Fibroblast of the conjunctiva (primary cell): ENCODE measurements at regions not wholly inside any gene's neighbourhood (a gene's known extent, or its start where the extent isn't known, plus 50 kb on each side); places are given as distances from the start of the nearest gene placed in this dataset.
"Not testable (repeated sequence)": the region's sequence is repeated elsewhere in the genome, so short reads cannot be mapped to it uniquely, and the experiment has no call there.

Experiments
- DNase-seq: peaks from one replicate; pipeline ENCODE4 v3.0.0-alpha.2; 2010; ENCODE audit warnings: low read depth

DNA sequence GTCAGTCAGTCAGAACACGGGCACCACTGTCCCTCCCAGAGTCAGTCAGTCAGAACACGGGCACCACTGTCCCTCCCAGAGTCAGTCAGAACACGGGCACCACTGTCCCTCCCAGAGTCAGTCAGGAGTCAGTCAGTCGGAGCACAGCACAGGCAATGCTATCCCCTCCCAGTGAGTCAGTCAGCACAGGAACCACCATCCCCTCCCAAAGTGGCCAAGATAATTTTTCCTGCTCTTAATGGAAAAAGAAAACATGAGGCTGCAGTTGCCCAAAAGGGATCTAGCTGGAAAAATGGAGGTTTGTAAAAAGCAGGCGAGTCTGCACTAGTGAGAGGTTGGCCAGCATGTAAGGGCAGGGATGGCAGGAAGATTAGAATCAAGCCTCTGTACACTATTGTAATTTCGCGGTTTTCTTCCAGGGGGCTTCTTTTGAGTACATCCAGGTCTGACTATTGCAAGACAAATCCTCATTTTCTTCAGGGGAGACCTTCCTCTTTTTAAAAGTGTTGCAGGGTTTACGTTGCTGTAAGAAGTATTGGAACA, 213.8 kb downstream of the SIPA1L2 start:
- DNase-seq = no peak

DNA sequence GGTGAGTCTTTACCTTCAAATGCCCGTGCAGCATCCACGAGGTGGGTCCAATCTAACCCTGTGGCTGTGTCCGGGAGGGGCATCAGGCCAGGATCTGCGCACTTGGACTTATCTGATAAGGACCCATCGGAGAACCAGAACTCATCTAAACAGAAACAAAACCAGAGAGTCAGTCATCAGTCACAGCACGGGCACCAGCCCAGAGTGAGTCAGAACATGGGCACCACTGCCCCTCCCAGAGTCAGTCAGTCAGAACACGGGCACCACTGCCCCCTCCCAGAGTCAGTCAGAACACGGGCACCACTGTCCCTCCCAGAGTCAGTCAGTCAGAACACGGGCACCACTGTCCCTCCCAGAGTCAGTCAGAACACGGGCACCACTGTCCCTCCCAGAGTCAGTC, 214.5 kb downstream of the SIPA1L2 start:
- not testable (repeated sequence) for DNase-seq

DNA sequence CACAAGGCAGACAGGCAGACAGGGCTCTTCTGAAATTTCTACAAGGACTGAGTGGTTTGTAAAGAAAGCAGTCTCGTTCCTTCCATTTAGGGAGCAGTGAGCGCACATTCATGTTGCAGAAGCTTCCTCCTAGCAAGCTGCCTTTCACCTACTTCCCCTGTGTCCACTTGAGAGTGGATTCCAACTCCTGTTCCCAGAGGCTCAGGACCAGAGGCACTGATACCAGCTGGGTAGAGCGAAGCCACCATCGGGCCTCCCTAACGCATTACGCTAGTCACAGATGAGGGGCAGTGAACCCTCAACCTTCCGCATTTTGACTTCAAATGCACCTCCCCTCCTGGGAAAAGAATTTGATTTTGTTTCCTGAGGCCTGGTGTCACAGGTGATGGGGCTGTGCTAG, 215.8 kb downstream of the SIPA1L2 start:
- no peak for DNase-seq

DNA sequence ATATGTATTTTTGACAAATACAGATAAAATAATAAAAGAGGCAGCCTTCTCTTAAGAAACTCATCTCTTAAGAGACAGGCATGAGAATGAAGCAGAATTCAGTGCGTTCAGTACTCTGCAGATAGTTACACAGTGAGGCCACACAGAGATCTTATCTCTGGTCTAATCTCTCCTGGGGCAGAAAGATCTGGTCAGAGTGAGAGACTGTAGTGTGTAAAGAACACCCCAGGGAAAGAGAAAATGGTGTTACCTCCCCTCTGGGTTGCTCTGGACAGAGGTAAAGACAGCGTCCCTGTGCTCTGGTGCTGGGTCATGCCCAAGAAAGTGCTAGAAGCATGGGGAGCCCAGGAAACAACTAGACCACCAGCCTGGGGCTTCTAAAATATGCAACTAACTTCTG, 216.3 kb downstream of the SIPA1L2 start:
- no peak for DNase-seq

DNA sequence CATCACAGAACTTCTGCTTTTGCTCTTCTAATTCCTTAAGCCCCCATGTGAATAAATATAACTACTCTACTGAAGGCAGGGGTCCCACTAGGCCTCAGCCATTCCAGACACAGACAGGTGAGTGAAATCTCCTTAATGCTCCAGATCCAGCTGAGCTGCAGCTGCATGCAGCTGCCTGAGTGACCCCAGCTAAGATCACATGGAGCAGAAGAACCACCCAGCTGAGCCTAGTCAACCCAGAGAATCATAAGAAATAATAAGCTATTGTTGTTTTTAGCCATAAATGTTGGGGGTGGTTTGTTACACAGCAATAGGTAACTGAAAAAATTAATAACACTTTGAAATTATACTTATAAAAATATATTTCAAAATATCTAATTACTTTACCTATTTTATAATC, 220.3 kb downstream of the SIPA1L2 start:
- no peak for DNase-seq

DNA sequence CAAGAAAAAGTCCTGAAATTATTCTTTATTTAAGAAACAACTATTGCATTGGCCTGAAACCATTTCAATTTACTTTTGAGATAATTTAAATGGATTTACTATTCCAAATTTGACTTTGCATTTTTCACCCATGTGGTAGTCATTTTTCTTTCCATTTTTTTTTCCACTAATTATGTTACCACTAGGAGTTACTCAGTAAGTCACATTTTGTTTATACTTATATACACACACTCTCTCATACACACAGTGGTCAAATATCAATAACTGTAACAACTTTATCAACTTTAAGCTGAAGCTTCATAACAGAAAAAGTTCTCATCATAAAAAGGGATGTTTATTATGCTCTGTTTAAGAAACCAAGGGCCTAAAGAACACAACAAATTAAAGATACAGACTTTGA, 222.8 kb downstream of the SIPA1L2 start:
- no peak for DNase-seq

DNA sequence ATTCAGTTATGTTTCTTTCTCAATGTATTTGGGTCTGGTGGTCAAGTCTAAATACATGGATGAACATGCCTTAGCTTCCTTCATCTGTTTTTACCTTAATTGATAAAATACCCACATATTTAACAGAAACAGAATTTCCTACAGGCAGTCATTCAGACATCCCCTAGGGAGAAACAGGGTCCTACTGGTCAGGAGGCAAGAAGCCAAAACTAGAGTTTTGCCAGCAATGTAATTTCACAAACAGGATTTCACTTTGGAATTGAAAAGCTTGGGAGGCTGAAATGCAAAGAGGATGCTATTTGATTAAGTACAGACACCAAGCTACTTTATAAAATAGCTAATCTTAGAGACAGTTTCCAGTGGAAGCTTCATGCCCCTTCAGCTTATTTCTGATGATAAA, 224.2 kb downstream of the SIPA1L2 start:
- DNase-seq = no peak

DNA sequence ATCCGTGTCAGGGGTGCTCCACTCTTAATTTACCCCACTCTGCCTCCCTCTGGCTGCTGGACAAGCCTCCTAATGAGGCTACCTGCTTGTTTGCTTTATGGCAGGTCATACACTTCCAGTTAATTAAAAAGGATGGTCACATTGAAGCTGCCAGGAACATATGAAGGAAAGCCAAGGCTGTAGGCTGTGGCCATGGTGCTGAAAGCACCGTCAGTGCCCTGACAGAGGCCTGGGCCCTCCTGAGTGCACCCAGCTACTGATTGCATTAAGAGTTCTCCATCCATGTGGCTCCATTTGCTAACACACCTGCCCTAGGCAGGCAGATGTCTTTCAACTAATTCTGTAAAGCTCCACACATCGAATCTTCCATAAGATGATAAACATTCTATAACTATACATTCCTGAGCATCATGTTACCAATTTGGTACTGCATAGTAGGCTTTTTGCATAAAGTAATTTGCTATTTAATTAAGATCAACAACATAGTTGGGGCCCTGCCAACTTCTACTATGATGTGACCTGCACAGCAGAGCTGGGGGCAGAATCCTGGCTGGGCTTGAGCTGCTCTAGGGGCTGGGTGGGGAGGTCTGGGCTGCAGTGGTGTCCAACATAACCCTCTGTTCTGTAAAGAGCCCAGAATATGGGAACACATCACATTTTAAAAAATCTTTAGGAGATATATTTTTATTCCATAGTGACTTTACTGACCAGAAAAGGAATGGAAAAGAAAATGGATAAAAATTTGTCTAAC, 224.8 kb downstream of the SIPA1L2 start:
- no peak for DNase-seq

DNA sequence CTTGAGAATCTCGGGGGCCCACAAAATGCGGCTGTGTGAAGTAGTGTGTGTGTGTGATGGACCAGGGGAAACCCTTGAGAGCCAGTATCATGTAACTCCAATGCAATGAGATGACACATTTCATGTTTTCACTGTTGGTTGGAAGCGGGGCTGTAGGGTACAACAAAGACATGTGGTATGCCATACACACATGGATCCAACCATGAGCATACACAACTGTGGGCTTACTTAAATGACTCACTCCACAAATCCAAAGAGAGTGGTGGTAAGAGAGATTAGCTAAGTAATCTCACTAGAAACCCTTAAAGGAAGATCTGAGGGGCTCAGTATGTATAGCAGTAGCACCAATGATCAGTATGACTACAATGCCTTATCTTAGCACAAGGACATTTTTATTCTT, 225.7 kb downstream of the SIPA1L2 start:
- DNase-seq = no peak

DNA sequence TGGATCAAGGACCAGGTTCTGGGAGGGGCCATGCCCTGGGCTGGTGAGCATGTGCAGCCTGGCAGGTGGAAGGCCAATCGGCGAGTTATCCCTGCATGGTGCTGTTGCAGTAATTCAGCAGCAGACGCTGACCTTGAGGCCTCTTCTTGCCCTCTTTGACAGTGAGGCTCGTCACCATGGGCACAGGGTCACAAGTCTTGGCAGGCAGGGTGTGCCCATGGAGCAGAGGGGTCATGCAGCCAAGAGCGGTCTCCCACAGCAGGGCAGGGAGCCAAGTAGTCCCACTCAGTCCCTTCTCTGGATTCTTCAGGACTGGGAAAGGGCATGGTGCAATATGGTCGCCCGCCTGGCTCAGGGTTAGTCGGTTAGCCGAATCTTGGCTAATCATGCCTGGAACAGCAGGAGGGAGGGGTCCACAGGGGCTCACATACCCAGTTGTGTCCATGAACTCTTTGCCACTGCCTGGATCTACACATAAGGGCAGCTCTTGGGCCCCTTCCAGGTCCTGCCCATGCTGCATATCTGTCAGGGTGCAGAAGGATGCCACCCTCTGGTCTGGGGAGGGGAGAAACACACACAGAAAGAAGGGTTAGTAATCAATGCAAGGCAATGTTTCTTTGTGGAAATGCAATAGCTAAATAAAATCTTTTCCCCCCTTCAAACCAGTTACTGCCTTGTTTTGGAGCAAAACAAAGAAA, 226.8 kb downstream of the SIPA1L2 start:
- no peak for DNase-seq

DNA sequence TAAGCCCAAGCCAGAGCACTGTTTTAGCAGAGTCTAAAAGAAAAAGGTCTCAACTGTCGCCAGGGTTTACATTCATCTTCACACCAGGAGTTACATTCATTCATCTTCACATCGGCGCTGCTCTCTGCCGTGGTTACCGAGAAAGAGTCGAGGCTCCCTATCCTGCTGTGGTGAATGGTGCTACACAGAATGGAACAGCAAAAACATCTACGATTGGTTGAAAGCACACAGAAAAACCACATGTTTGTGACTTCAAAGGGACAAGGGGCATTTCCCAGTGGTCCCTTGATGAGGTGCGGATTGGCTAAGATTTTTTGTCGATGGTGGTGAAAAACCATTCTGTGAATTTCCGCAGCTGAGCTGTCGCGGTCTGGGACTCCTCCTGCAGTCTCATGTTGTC, 231.1 kb downstream of the SIPA1L2 start:
- DNase-seq = no peak

DNA sequence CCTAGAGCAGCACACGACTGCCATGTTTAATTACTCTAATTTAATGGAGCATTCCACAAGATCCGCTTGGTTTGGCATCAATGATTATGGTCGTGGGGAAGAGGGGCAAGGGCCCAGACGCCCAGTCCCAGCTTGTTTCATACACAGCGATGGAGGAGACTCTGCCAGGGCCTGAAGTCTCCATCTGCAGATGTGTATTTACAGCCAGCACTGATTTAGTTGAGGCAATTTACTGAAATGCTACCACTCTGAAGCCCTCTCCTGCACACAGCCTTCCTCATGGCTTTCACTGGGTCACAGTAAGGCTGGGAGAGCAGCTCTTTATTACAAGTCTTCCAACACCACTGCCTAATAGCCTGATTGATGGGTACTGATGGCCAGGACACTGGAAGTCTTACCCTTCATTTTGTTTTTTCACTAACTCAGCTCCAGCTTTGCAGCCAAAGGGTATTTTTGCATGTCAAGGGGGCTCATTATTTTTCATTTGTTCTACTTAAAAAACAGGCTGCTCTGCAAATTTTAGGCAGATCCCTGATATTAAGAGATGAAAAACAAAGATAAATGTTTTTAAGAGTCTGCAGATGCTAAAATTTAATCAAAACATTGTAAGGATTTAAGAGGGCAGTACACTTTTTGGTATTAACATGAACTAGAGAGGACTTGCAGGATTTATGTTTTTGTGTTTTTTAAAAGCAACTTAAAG, 236.3 kb downstream of the SIPA1L2 start:
- DNase-seq = no peak

DNA sequence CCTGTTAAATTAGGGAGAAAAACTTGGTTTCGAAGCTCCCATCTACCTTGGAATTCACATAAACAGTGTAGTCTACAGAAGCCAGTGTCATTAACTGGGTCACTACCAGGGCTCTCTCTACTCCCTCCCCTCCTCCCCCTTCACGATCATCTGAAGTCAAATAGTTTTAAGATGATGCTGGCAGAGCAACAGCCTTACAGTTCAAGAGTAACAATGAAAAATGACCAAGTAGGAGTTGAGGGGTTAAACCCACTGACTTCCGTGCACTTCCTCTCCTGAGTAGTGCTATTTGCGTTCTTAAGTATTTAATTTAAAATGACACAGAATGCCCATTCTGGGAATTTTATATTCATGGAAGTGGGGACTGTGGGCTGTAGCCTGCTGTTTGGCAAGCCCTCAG, 236.9 kb downstream of the SIPA1L2 start:
- no peak for DNase-seq

DNA sequence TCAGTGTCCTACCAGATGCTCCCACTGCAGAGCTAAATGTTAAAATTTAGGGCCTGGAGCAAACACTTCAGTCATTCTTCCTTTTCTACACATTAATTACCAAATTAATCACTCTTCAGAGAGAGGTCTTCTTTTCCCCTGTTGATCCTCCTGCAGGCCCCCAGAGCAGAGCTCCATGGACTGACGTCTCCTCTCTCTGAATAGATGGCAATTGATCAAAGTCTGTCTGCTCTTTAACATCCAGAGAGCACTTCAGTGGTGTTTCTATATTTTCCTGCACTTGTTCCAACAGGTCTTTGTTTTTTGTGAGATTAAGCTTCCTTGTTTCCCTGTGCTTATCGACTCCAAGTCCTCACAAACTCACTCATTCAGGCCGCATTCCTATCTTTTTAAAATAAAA, 239.3 kb downstream of the SIPA1L2 start:
- DNase-seq = no peak

DNA sequence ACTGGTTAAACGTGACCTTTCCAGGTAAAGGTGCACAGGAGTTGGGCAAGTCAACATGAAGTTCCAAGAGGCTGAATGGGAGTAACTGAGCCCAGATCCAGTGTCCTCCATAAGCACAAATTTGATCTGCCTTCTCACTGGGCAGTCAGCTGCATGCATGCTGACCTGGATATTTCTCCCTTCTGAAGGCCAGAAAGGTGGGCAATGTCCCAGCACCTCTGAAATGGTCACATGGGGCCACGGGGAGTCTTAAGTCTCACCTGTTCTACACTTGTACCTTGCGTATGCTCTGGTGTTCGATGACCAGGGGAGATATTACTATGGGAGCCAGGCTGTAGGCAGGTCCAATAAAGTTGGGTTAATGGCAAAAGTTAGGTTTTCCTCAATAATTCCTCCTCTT, 240.2 kb downstream of the SIPA1L2 start:
- DNase-seq = no peak

DNA sequence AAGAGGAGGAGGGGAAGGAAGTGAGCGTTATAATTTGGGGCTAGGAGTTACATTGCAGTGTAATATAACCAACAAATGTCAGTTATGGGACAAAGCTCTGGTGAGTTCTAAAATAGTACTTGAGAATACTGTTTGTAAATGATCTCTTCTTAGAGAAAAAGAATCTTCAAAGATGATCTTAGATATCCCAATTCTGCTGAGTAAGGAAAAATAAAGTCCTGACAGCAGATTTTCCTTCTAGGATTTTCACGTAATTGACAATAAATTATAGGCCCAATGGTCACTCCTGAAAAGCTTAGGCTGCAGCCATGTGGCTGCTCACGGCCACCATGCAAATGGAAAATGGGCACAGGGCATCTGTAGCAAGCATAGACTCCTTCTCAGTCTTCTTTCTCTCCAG, 241.6 kb downstream of the SIPA1L2 start:
- DNase-seq = no peak

DNA sequence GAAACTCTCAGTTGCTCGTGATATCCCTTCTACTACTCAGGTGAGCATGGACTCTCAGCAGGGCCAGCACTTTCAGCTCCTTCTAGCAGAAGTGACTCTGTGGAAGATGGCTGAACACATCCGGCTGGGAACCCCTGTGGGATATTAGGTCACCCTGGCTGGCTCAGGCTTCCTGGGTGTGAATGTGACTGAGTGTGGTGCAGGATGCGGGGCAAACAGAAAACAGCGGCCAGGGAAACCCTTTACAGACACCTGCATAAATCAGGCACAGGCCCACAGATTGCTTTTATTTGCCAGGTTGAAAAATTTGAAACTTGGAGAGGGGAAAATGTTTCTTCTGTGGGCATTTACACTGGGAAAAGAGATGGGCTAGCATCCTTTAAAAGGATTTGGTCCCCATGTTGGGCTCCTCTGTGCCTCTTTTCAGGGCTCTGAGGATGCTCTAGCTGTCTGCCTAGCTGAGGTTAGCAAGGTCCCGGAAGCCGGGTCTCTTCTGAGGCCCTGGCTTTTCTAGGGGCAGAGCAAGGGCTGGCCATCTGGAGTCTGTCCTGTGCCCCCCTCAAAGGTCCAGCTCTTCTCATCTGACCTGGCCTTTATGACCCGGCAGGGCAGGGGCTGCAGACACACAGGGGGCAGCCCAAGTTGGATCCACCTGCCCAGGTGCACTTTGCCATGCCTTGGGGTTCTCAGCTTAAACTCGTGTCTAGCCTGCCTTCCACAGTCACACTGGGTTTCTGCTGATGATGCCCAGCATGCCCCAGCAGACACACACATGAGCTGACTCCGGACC, 243.0 kb downstream of the SIPA1L2 start:
- no peak for DNase-seq

DNA sequence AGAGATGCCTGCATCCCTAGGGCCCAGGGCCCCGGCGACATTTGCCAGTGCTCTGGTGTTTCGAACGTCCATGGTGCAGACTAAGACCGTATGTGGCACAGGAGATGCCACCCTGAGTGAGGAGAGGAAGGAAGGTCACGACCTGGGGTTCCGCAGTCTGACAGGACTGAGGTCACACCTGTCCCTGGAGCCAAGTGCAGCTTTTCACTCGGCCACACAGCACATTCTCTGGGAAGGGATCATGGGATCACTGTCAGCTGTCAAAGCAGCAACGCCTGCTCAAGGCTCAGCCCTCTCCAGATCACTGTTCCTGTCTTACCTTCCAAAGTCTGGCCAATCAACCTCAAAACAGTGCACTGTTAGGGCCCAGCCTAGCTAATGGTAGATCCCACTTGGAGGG, 243.6 kb downstream of the SIPA1L2 start:
- no peak for DNase-seq

DNA sequence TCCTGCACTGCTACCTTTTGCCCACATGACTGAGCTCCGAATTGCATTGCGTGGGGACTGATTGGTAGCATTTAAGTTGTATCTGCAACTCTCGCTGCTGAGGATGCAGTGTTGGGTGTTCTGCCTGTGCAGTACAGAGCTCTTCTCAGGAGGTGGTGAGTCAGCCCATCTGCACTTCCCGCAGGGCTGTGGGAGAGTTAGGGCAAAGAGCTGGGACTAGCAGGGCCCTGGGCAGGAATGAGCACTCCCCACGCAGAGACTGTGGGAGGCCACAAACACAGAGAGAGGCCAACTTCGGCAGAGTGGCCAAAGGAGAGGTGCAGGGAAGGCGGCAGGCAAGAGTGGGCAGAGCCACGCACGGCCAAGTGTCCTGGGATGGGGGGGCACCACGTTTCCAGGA, 244.7 kb downstream of the SIPA1L2 start:
- no peak for DNase-seq

DNA sequence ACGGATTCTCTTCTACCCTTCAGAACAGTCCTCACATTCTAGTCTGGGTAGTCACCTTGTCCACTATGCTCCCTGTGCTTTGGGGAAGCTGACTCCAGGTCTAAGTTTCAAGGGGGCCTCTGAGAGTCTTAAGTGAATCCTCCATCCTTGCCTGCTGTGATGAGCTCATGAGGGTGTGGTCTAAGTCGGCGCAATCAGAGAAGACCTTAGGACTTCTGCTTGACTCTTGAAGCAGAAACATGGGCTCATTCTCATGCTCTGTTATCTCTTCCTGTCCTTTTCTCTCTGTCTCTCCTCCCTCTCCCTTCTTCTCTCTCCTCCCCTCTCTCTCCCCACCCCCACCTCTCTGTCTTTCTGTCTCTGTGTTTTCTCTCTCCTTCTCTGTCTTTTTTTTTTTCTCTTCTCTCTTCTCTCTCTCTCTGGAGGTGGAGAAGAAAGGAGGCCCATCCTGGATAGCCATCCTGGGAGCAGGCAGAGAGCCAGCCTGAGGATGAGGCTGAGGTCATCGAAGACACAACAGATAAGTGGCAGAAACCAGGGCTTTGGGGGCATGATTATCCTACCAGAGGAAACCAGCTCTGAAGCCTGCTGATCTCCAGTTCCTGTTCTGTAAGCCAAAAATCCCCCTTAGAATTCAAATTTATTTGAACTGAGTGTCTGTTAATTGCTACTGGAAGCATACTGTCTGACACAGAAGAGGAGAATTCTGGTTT, 245.6 kb downstream of the SIPA1L2 start:
- no peak for DNase-seq

DNA sequence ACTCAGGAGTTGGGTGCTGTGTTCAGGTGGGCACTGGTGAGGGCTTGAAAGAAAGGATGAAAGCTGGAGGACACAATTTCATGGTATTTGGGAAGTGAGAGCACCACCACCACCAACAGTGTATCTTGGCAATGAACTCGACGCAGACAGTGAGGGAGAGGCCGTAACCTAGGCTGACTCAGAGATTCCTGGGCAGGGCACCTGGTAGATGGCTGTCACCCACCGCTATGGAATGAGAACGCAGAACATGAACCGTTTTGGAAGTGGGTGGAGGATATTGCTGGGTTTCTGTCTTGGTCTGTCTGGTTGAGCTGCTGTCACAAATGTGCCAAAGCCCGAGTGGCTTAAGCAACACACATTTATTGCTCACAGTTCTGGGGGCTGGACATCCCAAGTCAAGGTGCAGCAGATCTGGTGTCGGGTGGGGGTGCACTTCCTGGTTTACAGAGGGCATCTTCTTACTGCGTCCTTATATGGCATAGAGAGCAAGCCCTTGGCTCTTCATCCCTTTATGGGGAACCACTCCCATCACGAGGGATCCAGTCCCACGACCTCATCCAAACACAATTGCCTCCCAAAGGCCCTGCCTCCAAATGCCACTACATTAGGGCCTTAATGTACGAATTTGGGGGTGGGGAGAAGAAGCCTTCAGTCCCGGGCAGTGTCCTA, 246.3 kb downstream of the SIPA1L2 start:
- DNase-seq = no peak
